ENCODE measurements at regions not wholly inside any gene's neighbourhood (a gene's known extent, or its start where the extent isn't known, plus 50 kb on each side); places are given as distances from the start of the nearest gene placed in this dataset.

DNA sequence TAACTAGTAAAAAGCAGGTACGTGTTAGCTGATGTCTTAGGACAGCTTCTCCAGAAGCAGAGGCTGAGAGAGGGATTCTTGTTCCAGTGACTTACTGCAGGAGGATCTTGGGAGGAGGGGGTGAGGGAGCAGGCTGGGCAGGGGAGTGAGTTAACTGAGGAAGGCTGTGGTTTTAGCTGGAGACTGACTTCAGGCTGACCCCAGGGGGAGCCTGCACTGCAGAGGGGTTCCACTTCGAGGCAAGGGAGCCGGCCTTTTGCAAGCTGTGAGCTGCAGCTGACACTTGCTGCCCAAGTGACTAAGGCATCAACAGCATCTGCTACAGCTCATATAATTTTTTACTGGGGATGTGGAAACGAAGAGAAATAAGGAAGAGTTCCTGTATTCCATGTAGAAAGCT, 50.4 kb upstream of the SOD1 start:
- Histone ChIP-seq H3K23me2 (ENCODE audit: insufficient read length, low read depth, low read length, poor library complexity, severe bottlenecking) (no peaks in the 10 kb centered on the region), H3K27me3 (ENCODE audit: insufficient read depth, low read length) (no peaks in the 10 kb centered on the region), H4K8ac (replicated peaks; ENCODE audit: insufficient read length, low read depth, low read length) (no peak overlapping the region), H4K20me1 (ENCODE audit: control insufficient read depth, insufficient read depth, insufficient read length) (no peaks in the 10 kb centered on the region), H3K23ac (ENCODE audit: insufficient read length, low read depth, low read length) (no peak overlapping the region), H4K5ac (ENCODE audit: insufficient read length, low read depth, low read length) (no peak overlapping the region), H3K27ac (ENCODE audit: insufficient read length, low read depth, low read length) (no peak overlapping the region), H2BK120ac (ENCODE audit: low read depth, low read length, poor library complexity, severe bottlenecking) (no peak overlapping the region), H3K56ac (ENCODE audit: insufficient read length, low read depth, low read length) (no peak overlapping the region), H2BK12ac (ENCODE audit: insufficient read length, low read depth, low read length) (no peak overlapping the region), H3K9me3 (ENCODE audit: control insufficient read depth, low read depth, low read length) (no peaks in the 10 kb centered on the region), H3K4me1 (ENCODE audit: insufficient read depth, low read length) (no peaks in the 10 kb centered on the region), H3K4ac (ENCODE audit: low read depth, low read length) (no peak overlapping the region), H3K9ac (ENCODE audit: extremely low read depth, insufficient read length, low read length) (no peak overlapping the region), H3K4me2 (ENCODE audit: insufficient read depth, insufficient read length, low read length) (no peak overlapping the region), H2BK5ac (ENCODE audit: insufficient read length, low read length) (no peak overlapping the region), H3K79me2 (ENCODE audit: insufficient read depth, low read length) (no peaks in the 10 kb centered on the region), H3T11ph (ENCODE audit: low read length) (no peak overlapping the region), H4K91ac (ENCODE audit: insufficient read length, low read depth, low read length) (no peak overlapping the region), H2AK5ac (ENCODE audit: insufficient read length, low read length) (no peak overlapping the region), H3K18ac (ENCODE audit: insufficient read length, low read depth, low read length) (no peak overlapping the region), H3K14ac (ENCODE audit: insufficient read depth, low read length) (no peak overlapping the region), H2BK15ac (ENCODE audit: low read depth, low read length) (no peak overlapping the region), H2AFZ (ENCODE audit: low read length) (no peak overlapping the region), H2BK20ac (ENCODE audit: low read depth, low read length, poor library complexity, severe bottlenecking) (no peak overlapping the region), H3K79me1 (ENCODE audit: insufficient read depth, low read depth, low read length, poor library complexity, severe bottlenecking) (no peaks in the 10 kb centered on the region)
- peaks cover 7 to 15% of the 10 kb centered on the region in 2 experiments for H3K9me3 Mint-ChIP-seq
- 0 out of 7 replicates have a peak overlapping the region, but pooled peaks of 1 of the 3 experiments have one; percentile 23 for H3K27ac Mint-ChIP-seq
- H3K4me1 Mint-ChIP-seq: peaks cover 4 to 6% of the 10 kb centered on the region in 2 experiments
- H3K4me3 Mint-ChIP-seq: peak overlapping the region in 1 of 2 experiments; percentile 42; a peak in 1 of 5 replicates
- WGBS (ENCODE audit: extremely low coverage, insufficient read length, low lambda C conversion rate): no CpG with 5 or more reads among the region's 4 CpGs
- H3K36me3 Mint-ChIP-seq (ENCODE audit: insufficient read depth in 1 of 3, low read depth in 3 of 3): peaks cover 0 to 7% (median 0%) of the 10 kb centered on the region in 3 experiments; a peak in 1 of 7 replicates
- TF ChIP-seq, protein P1, sequence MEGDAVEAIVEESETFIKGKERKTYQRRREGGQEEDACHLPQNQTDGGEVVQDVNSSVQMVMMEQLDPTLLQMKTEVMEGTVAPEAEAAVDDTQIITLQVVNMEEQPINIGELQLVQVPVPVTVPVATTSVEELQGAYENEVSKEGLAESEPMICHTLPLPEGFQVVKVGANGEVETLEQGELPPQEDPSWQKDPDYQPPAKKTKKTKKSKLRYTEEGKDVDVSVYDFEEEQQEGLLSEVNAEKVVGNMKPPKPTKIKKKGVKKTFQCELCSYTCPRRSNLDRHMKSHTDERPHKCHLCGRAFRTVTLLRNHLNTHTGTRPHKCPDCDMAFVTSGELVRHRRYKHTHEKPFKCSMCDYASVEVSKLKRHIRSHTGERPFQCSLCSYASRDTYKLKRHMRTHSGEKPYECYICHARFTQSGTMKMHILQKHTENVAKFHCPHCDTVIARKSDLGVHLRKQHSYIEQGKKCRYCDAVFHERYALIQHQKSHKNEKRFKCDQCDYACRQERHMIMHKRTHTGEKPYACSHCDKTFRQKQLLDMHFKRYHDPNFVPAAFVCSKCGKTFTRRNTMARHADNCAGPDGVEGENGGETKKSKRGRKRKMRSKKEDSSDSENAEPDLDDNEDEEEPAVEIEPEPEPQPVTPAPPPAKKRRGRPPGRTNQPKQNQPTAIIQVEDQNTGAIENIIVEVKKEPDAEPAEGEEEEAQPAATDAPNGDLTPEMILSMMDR (conservative IDR thresholded peaks at IDR 0.05): peak; percentile 21; the same call in 1 of the 3 replicates
- H3K27me3 Mint-ChIP-seq (ENCODE audit: low read depth): no peaks in the 10 kb centered on the region
- no peak for DNase-seq
